MG63 (cell line): ENCODE measurements at regions not wholly inside any gene's neighbourhood (a gene's known extent, or its start where the extent isn't known, plus 50 kb on each side); places are given as distances from the start of the nearest gene placed in this dataset.
A peak's percentile ranks its signal among the peaks of the same experiment; 100 is the strongest.

Source experiments
- DNase-seq: peaks from one replicate; pipeline ENCODE4 v3.0.0-alpha.2; 2020
- H3K27me3 ChIP-seq: fragments of 250-450 bp; sonication (Bioruptor Pico); 2 replicates; pipeline ENCODE4 v1.5.1; 2020; ENCODE audit warnings: mild to moderate bottlenecking, moderate library complexity
- H3K36me3 ChIP-seq: fragments of 250-450 bp; sonication (Bioruptor Pico); 2 replicates; pipeline ENCODE4 v1.5.1; 2020; ENCODE audit warnings: mild to moderate bottlenecking, moderate library complexity
- H3K4me3 ChIP-seq: fragments of 250-450 bp; sonication (Bioruptor Pico); 2 replicates; pipeline ENCODE4 v1.5.1; 2020; ENCODE audit warnings: mild to moderate bottlenecking, moderate library complexity
- H3K9me3 ChIP-seq: fragments of 250-450 bp; sonication (Bioruptor Pico); 2 replicates; pipeline ENCODE4 v1.5.1; 2020; ENCODE audit warnings: mild to moderate bottlenecking, moderate library complexity

DNA sequence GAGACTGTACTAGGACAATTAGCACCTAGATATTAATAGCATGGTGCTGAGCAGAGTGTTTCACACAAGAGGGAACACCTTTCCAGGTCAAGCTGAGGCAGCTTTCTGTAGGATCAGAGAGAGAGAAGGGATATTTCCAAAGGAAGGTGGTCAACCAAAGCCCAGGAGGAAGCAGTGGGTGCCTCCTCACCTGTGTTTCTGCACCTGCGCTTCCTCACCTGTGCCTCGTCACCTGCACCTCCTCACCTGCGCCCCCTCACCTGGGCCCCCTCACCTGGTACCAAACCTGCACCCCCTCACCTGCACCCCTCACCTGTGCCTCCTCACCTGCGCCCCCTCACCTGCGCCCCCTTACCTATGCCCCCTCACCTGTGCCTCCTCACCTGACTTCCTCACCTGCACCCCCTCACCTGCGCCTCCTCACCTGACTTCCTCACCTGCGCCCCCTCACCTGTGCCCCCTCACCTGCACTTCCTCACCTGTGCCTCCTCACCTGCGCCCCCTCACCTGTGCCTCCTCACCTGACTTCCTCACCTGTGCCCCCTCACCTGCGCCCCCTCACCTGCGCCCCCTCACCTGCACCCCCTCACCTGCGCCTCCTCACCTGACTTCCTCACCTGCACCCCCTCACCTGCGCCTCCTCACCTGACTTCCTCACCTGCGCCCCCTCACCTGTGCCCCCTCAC lies 67.9 kb downstream of the TTLL2 start:
- H3K36me3 ChIP-seq = no peaks in the 10 kb centered on the region
- H3K4me3 ChIP-seq = no peak overlapping the region
- no peak for DNase-seq
- H3K27me3 ChIP-seq = no peaks in the 10 kb centered on the region
- H3K9me3 ChIP-seq = no peaks in the 10 kb centered on the region

DNA sequence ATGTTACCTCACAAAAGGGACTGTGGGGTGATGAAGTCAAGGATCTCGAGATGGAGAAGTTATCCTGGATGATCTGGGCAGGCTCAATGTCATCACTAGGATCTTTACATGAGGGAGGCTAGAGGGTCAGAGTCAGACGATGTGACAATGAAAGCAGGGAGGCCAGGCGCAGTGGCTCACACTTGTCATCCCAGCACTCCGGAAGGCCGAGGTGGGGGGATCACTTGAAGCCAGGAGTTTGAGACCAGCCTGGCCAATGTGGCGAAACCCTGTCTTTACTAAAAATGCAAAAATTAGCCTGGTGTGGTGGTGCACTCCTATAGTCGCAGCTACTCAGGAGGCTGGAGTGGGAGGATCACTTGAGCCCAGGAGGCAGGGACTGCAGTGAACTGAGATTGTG lies 68.8 kb downstream of the TTLL2 start:
- H3K4me3 ChIP-seq = no peak overlapping the region
- H3K27me3 ChIP-seq = no peaks in the 10 kb centered on the region
- DNase-seq = no peak
- no peaks in the 10 kb centered on the region for H3K36me3 ChIP-seq
- no peaks in the 10 kb centered on the region for H3K9me3 ChIP-seq

DNA sequence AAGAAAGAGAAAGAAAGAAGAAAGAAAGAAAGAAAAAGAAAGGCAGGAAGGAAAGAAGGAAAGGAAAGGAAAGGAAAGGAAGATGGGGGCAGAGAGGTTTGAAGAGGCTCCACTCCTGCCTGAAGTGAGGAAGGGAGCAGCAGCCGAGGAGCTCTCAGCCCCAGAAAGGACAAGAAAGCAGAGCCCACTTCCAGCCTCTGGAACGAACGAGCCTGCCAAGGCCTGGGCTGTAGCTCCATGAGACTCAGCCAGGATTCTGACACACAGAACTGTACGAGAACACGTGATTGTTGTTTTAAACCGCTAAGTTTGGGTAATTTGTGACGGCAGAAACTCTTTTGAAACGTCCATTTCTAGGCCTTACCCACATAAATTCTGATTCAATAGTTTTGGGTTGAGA lies 69.5 kb downstream of the TTLL2 start:
- Histone ChIP-seq H3K36me3 (no peaks in the 10 kb centered on the region), H3K9me3 (no peaks in the 10 kb centered on the region), H3K4me3 (no peak overlapping the region), H3K27me3 (no peaks in the 10 kb centered on the region)
- peak; percentile 20 for DNase-seq

DNA sequence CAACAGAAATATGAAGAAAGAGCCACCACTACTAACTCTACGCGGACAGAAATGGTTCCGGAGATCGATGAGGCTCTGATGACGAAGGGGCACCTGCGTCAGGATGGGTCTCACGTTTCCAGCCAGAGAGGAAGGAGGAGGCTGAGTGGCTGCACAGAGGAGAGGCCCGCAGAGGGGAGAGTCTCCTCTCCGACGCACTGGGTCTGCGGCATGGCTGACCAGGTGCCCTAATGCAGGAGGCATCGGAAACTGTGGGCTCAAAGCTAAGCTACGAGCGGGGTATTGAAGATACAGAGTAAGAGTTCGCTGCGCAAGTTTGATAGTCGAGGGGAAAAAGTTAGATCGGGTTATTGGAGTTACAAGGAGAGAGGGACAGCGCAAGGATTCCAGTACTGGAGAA lies 69.9 kb downstream of the TTLL2 start:
- no peak overlapping the region for H3K4me3 ChIP-seq
- DNase-seq = no peak
- H3K27me3 ChIP-seq = no peaks in the 10 kb centered on the region
- no peaks in the 10 kb centered on the region for H3K36me3 ChIP-seq
- H3K9me3 ChIP-seq = no peaks in the 10 kb centered on the region

DNA sequence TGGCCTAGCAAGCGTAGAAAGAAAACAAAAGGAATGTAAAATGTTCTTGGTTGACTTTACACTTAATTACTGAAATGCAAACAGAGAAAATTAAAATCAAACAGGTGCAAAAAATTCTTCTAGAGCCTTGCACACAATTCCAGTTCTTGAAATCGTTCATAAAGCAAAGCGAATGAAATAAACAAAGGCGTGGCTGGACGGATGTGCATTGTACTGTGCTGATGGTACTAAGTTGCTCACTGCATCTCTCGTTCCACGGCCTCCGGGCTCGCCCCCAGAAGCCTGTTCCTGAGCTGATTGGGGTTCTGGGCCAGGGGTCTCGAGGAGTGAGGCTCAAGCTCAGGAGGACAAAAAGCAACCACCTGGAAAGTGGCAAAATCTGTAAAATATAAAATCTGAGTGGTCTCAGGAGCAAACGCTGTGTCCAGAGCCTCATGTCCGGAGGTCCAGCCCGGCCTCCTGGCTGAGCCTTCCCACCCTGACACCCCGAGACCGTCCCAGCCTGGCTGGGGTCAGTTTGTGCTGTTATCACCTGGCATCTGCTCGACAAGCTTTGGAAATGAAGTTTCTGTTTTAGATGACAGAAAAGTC lies 71.3 kb downstream of the TTLL2 start:
- no peaks in the 10 kb centered on the region for H3K27me3 ChIP-seq
- H3K9me3 ChIP-seq = no peaks in the 10 kb centered on the region
- H3K36me3 ChIP-seq = no peaks in the 10 kb centered on the region

DNA sequence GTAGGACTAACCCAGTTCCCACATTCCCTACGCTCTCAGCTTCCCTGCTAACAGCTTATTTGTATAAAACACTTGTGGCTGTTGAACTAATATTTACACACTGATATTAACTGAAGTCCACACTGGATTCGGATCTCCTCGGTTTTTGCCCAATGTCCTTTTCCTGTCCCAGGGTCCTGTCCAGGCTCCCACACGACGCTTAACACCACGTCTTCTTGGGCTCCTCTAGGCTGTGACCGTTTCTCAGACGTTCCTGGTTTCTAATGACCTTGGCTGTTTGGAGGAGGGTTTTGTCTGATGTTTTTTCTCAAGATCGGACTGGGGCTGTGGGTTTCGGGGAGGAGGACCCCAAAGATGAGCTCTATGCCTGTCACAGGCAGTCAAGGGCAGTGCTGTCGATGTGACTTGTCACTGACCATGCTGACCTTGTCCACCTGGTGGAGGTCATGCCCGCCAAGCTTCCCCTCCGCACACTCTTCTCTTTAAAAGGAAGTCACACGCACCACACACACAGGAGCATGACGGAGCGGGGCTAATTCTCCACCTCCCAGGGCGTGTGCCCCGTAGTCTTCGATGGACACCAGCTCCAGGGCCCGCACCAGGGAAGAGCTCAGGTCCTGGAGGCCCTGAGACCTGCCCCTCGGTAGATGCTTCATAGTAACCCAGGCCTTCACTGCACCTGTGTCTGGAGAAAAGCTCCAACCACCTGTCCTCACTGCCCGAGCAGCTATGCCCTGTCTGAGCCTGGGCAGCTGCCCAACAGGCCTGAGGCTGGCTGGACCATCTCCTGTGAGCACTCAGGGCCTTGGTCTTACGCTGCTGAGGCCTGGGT lies 72.0 kb downstream of the TTLL2 start:
- H3K27me3 ChIP-seq = no peaks in the 10 kb centered on the region
- H3K36me3 ChIP-seq = no peaks in the 10 kb centered on the region
- no peak for DNase-seq
- H3K9me3 ChIP-seq = no peaks in the 10 kb centered on the region
- H3K4me3 ChIP-seq = no peak overlapping the region

More for the DNA sequence above, 71.3 kb downstream of the TTLL2 start:
- no peak overlapping the region for H3K4me3 ChIP-seq
- DNase-seq = no peak

DNA sequence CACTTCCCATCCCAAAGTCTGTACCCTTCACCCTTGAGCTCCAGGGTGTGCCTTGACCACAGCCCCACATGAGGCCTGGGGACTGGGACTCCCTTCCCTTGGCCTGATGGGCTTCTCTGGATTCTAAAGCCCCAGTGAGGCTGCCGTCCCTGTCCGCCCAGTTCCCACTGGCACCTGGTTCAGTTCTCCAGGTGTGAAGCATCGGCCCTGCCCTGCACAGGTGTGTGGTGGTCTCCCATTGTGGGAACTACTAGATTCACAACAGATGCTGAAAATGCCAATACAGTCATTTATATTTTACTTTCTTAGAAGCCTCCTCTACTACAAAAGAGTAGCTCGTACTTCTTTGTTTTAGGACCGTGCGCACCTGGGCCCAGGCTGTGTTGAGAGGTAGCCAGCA lies 72.8 kb downstream of the TTLL2 start:
- Histone ChIP-seq H3K36me3 (no peaks in the 10 kb centered on the region), H3K27me3 (no peaks in the 10 kb centered on the region), H3K9me3 (no peaks in the 10 kb centered on the region)

DNA sequence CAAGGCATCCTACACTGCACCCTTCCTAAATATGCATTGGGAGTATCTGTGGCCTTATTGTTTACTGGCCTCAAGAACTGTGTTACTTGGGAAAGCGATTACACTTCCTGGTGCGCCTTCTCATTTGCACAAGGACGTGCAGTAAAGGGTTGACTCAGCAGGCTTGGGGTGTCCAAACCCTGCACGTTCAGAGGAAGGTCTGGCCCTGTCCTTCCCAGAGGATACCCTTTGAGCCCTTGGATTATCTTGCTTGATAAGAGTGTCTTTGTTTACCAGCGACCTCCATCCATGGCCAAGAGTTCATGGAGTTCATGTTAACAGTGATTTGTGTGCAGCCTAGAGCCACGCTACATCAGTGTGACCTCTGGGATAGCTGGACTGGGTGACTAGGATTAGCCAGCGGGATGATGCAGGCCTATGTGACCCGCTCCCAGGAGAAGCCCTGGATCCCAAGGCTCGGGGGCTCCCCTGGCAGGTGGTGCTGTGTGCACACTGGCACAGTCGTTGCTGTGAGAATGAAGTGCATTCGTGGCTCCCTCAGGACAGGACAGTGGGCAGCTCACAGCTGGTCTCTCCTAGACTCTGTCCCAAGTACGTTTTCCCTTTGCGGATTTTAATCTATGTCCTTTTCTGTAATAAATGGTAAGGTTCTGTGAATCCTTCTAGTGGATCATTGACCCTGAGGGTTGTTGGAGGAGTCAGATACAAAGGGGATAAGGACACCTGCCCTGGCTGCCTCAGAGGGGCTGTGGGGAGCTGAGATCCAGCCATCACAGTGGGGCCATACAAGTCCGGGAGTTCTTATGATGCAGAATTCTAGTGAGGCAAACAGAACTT lies 73.5 kb downstream of the TTLL2 start:
- no peak for DNase-seq
- no peak overlapping the region for H3K4me3 ChIP-seq
- H3K36me3 ChIP-seq = no peaks in the 10 kb centered on the region
- no peaks in the 10 kb centered on the region for H3K27me3 ChIP-seq
- H3K9me3 ChIP-seq = no peaks in the 10 kb centered on the region

More for the DNA sequence above, 72.8 kb downstream of the TTLL2 start:
- DNase-seq = no peak
- H3K4me3 ChIP-seq = no peak overlapping the region

DNA sequence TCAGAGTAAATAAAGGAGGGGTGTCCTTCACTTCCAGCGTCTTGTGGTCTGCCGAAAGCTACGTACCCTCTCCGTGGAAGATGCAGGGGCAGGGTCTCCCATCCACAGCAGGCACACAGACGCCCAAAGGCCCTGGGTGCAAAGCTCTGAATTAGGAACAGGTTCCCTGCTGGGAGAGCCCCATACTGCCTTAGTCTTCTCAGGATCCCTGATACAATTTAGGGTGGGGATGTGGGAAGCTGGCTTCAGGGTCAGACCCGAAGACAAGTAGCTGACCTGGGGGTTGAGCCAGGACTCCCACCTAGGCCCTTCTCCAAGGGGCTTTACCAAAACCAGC lies 74.1 kb downstream of the TTLL2 start:
- DNase-seq = no peak
- Histone ChIP-seq H3K27me3 (no peaks in the 10 kb centered on the region), H3K36me3 (no peaks in the 10 kb centered on the region), H3K9me3 (no peaks in the 10 kb centered on the region), H3K4me3 (no peak overlapping the region)

DNA sequence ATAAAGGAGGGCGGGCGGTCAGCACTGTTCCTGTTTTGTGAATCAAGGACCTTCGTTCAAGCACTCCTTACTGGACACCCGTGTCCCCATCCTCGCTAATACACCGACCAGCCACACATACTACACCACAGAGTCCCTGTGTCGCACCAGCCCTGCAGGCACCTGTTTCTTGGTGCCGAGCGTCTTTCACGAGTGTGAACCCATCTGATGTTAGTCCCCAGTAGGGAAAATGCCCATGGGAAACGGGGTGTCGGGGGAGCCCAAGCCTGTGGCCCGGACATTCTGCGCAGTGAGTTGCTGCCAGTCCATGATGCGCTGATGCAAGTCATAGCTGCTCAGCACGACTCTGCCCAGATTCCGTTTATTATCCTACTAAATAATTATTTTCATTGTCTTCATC lies 74.7 kb downstream of the TTLL2 start:
- Histone ChIP-seq H3K27me3 (no peaks in the 10 kb centered on the region), H3K36me3 (no peaks in the 10 kb centered on the region), H3K9me3 (no peaks in the 10 kb centered on the region), H3K4me3 (no peak overlapping the region)
- DNase-seq = no peak

DNA sequence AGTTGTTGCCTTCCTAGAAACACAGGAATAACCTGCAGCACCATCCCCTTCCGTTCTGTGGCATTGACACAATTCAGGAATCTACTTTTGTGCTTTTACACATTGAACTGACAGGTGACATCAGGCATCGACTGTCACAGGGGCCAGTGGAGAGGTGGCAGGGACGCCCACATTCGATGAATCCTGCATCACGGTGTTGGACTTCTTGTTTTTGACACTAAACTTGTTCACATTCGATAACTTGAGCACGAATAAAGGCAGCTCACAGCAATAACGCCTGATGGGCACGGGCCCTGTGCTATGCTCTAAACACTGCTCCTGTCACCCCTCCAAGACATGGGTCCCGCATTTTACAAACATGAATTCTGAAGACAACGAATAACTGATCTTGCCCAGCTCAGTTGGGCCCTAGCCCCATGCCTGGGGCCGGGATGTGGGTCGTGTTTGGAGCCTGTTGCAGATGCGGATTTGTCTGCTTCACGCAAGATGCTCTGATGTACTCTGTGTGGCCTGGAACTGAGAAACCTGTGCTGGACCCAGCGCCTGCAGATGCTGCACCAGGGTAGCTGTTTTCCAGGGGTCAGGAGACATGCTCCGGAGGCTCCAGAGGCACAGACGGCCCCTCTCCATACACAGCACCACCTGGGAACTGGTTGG lies 75.7 kb downstream of the TTLL2 start:
- no peaks in the 10 kb centered on the region for H3K36me3 ChIP-seq
- H3K4me3 ChIP-seq = no peak overlapping the region
- DNase-seq = no peak
- no peaks in the 10 kb centered on the region for H3K27me3 ChIP-seq
- no peaks in the 10 kb centered on the region for H3K9me3 ChIP-seq

DNA sequence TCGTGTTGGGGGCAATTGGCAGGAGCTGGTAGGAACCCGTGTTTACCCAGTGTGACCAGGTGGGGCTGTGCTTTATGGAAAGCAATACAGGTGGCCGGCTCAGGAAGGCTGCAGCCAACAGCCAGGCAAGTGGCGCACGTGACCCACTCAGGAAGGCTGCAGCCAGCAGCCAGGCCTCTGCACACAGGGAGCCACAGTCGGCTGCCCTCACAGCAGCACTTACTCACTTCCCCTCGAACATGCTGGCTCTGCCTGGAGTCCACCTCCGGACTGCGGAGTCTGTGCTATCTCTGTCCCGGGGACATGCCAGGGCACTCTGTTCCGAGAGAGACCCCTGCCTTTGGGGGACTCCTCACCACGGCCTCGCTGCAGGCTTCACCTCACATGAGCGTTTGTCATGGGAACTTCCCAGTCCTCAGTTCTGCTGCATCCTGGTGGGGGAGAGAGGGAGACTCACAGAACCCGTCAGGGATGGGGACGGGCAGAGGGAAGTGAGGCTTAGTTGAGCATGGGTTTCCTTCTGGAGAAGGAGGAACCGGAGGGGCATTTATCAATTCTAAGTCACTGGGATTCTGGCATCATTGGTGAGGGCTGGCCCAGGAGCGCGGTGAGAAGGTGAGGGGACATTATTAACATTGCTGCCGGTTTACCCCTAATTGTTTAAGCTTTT lies 76.8 kb downstream of the TTLL2 start:
- DNase-seq = no peak
- no peaks in the 10 kb centered on the region for H3K36me3 ChIP-seq
- no peaks in the 10 kb centered on the region for H3K27me3 ChIP-seq
- H3K9me3 ChIP-seq = no peaks in the 10 kb centered on the region
- no peak overlapping the region for H3K4me3 ChIP-seq

DNA sequence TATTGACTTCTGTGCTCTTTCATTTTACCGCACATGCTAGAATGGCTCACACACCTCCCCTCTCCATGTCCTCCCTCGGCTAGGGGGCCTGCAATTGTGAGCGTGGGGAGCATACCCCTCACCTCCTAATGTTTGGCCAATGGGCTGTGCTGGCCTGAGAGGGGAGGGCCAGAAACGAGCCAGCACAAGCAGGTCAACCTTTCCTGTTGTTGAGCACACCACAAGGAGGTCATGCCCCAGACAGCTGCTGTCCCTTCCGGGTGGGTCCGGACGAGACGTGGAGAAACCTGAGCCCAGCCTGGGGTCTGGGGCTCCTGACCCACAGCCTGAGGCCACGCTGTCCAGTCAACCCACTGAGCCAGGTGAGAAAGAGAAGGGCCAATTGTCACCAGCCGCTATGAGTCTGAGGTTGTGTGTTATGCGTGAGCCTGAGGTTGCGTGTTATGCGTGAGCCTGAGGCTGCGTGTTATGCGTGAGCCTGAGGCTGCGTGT lies 77.4 kb downstream of the TTLL2 start:
- H3K4me3 ChIP-seq = no peak overlapping the region
- no peaks in the 10 kb centered on the region for H3K27me3 ChIP-seq
- DNase-seq = no peak
- no peaks in the 10 kb centered on the region for H3K36me3 ChIP-seq
- H3K9me3 ChIP-seq = no peaks in the 10 kb centered on the region

DNA sequence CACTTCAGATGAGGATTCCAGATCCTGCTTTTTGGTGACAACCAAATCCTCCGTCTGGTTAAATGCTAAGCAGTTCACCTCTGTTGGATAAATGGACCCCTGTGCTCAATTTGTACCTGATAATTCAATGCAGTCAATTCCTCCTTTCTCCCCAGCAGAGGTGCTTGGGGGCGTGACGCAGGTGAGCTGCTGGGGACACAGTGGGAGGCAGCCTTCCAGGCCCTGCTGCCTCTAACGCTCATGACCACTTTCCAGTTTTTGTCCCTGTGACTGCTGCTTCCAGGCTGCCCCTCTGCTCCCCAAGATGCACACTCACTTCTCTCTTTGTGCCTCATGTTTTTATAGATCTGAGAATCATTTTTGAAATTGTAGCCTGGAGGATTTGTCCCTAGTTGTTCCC lies 78.5 kb downstream of the TTLL2 start:
- no peaks in the 10 kb centered on the region for H3K27me3 ChIP-seq
- H3K9me3 ChIP-seq = no peaks in the 10 kb centered on the region
- no peak for DNase-seq
- no peak overlapping the region for H3K4me3 ChIP-seq
- H3K36me3 ChIP-seq = no peaks in the 10 kb centered on the region

DNA sequence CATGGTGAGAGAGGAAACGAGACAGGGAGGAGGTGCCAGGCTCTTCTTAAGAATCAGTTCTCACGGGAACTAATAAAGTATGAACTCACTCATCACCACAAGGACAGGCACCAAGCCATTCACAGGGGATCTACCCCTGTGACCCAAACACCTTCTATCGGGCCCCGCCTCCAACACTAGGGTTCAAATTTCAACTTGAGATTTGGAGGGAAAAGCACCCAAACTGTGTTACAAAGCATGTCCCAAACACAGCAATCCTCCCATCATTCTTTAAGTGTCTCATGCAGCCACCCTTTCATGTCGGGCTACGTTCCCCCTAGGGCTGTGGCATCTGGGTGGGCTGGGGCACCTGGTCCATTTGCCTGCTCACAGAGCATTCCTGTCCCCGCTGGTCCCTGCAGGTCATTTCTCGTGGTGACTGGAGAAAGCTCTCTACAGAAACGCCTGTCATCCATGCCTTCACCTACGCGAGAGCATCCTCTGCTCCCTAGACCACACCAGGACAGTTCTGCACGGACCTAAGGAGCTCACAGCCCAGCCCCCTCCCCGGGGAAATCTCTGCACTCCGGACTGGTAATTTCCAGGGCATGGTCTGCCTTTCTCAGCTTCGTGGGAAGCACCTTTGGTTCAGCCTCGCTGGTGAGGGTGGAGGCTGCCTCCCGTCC lies 79.6 kb downstream of the TTLL2 start:
- H3K27me3 ChIP-seq = no peaks in the 10 kb centered on the region
- no peaks in the 10 kb centered on the region for H3K9me3 ChIP-seq
- H3K4me3 ChIP-seq = no peak overlapping the region
- no peaks in the 10 kb centered on the region for H3K36me3 ChIP-seq
- no peak for DNase-seq
